ENCODE measurements at regions not wholly inside any gene's neighbourhood (a gene's known extent, or its start where the extent isn't known, plus 50 kb on each side); places are given as distances from the start of the nearest gene placed in this dataset.

DNA sequence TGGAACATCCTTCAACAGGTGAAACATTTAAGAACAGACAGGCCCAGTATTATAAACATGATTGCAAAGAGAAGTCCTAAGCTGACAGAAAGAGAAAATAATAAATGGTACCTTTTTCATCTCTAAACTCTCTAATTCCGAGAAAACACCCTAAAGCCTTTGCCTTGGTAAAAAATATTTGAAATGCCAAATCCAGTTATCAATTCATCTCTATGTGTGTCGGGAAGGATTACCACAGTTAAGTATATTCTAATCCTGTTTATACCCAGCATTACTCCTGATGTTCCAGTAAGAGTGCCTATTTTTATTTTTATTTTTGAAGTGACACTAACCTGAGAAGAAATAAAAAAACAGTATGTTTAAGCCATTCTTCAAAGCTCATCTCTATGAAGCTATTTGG is 219.3 kb upstream of the NANOGP8 start (continued):
- TF ChIP-seq, protein P1, sequence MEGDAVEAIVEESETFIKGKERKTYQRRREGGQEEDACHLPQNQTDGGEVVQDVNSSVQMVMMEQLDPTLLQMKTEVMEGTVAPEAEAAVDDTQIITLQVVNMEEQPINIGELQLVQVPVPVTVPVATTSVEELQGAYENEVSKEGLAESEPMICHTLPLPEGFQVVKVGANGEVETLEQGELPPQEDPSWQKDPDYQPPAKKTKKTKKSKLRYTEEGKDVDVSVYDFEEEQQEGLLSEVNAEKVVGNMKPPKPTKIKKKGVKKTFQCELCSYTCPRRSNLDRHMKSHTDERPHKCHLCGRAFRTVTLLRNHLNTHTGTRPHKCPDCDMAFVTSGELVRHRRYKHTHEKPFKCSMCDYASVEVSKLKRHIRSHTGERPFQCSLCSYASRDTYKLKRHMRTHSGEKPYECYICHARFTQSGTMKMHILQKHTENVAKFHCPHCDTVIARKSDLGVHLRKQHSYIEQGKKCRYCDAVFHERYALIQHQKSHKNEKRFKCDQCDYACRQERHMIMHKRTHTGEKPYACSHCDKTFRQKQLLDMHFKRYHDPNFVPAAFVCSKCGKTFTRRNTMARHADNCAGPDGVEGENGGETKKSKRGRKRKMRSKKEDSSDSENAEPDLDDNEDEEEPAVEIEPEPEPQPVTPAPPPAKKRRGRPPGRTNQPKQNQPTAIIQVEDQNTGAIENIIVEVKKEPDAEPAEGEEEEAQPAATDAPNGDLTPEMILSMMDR (conservative IDR thresholded peaks at IDR 0.05; ENCODE audit: low read depth in 2 of 2): no peak

DNA sequence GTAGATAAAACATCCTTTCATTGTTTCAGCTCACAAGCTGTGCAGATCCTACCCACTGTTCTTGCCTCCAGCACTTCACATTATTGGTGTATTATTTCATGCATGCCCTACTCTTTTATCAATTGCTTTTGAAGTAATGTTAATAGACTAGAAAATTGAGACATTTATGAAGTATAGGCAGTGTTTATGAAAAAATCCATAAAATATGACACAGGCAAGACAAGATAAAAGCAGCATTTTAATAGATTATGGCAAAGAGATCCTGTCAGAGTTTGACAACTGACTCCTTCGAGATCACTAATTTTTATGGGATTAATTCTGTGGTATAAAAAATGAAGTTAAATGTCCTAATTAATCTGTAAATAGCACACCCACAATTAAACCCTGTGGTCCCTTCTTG is 217.2 kb upstream of the NANOGP8 start:
- no peak for ATAC-seq
- Histone ChIP-seq H3K4me2 (no peak overlapping the region), H3K79me2 (replicated peaks; ENCODE audit: insufficient read depth) (no peaks in the 10 kb centered on the region), H3K27ac (ENCODE audit: low read depth) (no peak overlapping the region), H3K9me2 (ENCODE audit: insufficient read depth) (no peaks in the 10 kb centered on the region), H2AFZ (no peak overlapping the region), H4K20me1 (replicated peaks; ENCODE audit: insufficient read depth) (no peaks in the 10 kb centered on the region), H3K4me1 (ENCODE audit: insufficient read depth) (no peaks in the 10 kb centered on the region), H3K4me3 (no peak overlapping the region), H3K36me3 (ENCODE audit: insufficient read depth) (no peaks in the 10 kb centered on the region), H3F3A (replicated peaks; ENCODE audit: low read depth) (no peaks in the 10 kb centered on the region), H3K27me3 (ENCODE audit: insufficient read depth) (no peaks in the 10 kb centered on the region)
- Mint-ChIP-seq H3K27me3 (ENCODE audit: insufficient read depth, low read depth, poor library complexity) (no peaks in the 10 kb centered on the region), H3K9me3 (no peaks in the 10 kb centered on the region), H3K27ac (no peak overlapping the region), H3K4me3 (no peak overlapping the region), H3K36me3 (ENCODE audit: low read depth) (no peaks in the 10 kb centered on the region), H3K4me1 (peaks cover 10% of the 10 kb centered on the region)
- DNase-seq (ENCODE audit: low spot score): no peak
- TF ChIP-seq ZNF331 (CRISPR knock-in tag; IDR thresholded peaks at IDR 0.05; ENCODE audit: low read depth): no peak
- TF ChIP-seq, protein P2, sequence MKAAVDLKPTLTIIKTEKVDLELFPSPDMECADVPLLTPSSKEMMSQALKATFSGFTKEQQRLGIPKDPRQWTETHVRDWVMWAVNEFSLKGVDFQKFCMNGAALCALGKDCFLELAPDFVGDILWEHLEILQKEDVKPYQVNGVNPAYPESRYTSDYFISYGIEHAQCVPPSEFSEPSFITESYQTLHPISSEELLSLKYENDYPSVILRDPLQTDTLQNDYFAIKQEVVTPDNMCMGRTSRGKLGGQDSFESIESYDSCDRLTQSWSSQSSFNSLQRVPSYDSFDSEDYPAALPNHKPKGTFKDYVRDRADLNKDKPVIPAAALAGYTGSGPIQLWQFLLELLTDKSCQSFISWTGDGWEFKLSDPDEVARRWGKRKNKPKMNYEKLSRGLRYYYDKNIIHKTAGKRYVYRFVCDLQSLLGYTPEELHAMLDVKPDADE (IDR thresholded peaks at IDR 0.05): no peak
- TF ChIP-seq POLR2AphosphoS5 (IDR thresholded peaks at IDR 0.05; ENCODE audit: low read depth): no peak
- TF ChIP-seq, protein P3, sequence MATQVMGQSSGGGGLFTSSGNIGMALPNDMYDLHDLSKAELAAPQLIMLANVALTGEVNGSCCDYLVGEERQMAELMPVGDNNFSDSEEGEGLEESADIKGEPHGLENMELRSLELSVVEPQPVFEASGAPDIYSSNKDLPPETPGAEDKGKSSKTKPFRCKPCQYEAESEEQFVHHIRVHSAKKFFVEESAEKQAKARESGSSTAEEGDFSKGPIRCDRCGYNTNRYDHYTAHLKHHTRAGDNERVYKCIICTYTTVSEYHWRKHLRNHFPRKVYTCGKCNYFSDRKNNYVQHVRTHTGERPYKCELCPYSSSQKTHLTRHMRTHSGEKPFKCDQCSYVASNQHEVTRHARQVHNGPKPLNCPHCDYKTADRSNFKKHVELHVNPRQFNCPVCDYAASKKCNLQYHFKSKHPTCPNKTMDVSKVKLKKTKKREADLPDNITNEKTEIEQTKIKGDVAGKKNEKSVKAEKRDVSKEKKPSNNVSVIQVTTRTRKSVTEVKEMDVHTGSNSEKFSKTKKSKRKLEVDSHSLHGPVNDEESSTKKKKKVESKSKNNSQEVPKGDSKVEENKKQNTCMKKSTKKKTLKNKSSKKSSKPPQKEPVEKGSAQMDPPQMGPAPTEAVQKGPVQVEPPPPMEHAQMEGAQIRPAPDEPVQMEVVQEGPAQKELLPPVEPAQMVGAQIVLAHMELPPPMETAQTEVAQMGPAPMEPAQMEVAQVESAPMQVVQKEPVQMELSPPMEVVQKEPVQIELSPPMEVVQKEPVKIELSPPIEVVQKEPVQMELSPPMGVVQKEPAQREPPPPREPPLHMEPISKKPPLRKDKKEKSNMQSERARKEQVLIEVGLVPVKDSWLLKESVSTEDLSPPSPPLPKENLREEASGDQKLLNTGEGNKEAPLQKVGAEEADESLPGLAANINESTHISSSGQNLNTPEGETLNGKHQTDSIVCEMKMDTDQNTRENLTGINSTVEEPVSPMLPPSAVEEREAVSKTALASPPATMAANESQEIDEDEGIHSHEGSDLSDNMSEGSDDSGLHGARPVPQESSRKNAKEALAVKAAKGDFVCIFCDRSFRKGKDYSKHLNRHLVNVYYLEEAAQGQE (IDR thresholded peaks at IDR 0.05; ENCODE audit: unreplicated experiment): no peak
- TF ChIP-seq, protein P1 (conservative IDR thresholded peaks at IDR 0.05; ENCODE audit: low read depth in 2 of 2): no peak
- TF ChIP-seq NANOG (IDR thresholded peaks at IDR 0.05; ENCODE audit: borderline replicate concordance): no peak
- TF ChIP-seq ZNF114 (CRISPR knock-in tag; IDR thresholded peaks at IDR 0.05): no peak
- no peak for TF ChIP-seq EZH2phosphoT487 (IDR thresholded peaks at IDR 0.05; ENCODE audit: unreplicated experiment)
- no peak for TF ChIP-seq EZH2 (IDR thresholded peaks at IDR 0.05; ENCODE audit: low read depth, unreplicated experiment)
- no peak for TF ChIP-seq STAT1 (IDR thresholded peaks at IDR 0.05; ENCODE audit: unreplicated experiment)
- no peak for TF ChIP-seq CREB1 (CRISPR knock-in tag; IDR thresholded peaks at IDR 0.05; ENCODE audit: low read depth)
- TF ChIP-seq JUNB (IDR thresholded peaks at IDR 0.05; ENCODE audit: unreplicated experiment): no peak
